Glutamatergic neuron (in vitro differentiated cells): ENCODE measurements at regions not wholly inside any gene's neighbourhood (a gene's known extent, or its start where the extent isn't known, plus 50 kb on each side); places are given as distances from the start of the nearest gene placed in this dataset.

Experiments
- DNase-seq: peaks from one replicate; pipeline ENCODE4 v3.0.0; 2022
- H3K27ac Mint-ChIP-seq: one replicate; pipeline ENCODE4 v1.8.0; 2020; ENCODE audit warnings: mild to moderate bottlenecking, mixed read lengths, inconsistent platforms; ENCODE audit not compliant: unreplicated experiment
- H3K27me3 Mint-ChIP-seq: one replicate; pipeline ENCODE4 v1.8.0; 2020; ENCODE audit warnings: mild to moderate bottlenecking, moderate library complexity, mixed read lengths, inconsistent platforms; ENCODE audit not compliant: unreplicated experiment
- H3K36me3 Mint-ChIP-seq: one replicate; pipeline ENCODE4 v1.8.0; 2020; ENCODE audit warnings: mild to moderate bottlenecking, mixed read lengths, inconsistent platforms; ENCODE audit not compliant: unreplicated experiment
- H3K4me1 Mint-ChIP-seq: one replicate; pipeline ENCODE4 v1.8.0; 2020; ENCODE audit warnings: mild to moderate bottlenecking, low read depth, mixed read lengths, inconsistent platforms; ENCODE audit not compliant: unreplicated experiment
- H3K4me3 Mint-ChIP-seq: one replicate; pipeline ENCODE4 v1.8.0; 2020; ENCODE audit warnings: mild to moderate bottlenecking, mixed read lengths, inconsistent platforms; ENCODE audit not compliant: unreplicated experiment
- H3K9me3 Mint-ChIP-seq: one replicate; pipeline ENCODE4 v1.8.0; 2020; ENCODE audit warnings: mild to moderate bottlenecking, moderate library complexity, mixed read lengths, inconsistent platforms; ENCODE audit not compliant: unreplicated experiment
- CTCF ChIP-seq: fragments of 200-600 bp; sonication (generic); IDR thresholded peaks from one replicate; pipeline ENCODE4 v1.5.0; 2021; ENCODE audit not compliant: partially characterized antibody, unreplicated experiment

GRCh38 chr10:104516986-104517385 is 124.1 kb upstream of the SORCS3 start:
- Mint-ChIP-seq H3K27me3 (no peaks in the 10 kb centered on the region), H3K9me3 (peaks cover 2% of the 10 kb centered on the region), H3K36me3 (no peaks in the 10 kb centered on the region), H3K4me3 (no peak overlapping the region), H3K4me1 (no peaks in the 10 kb centered on the region), H3K27ac (no peak overlapping the region)
- DNase-seq, result no peak
- TF ChIP-seq CTCF, result no peak

GRCh38 chr10:104517946-104518345 is 123.1 kb upstream of the SORCS3 start:
- no peaks in the 10 kb centered on the region for H3K36me3 Mint-ChIP-seq
- no peak overlapping the region for H3K27ac Mint-ChIP-seq
- H3K4me3 Mint-ChIP-seq, result no peak overlapping the region
- no peak for TF ChIP-seq CTCF
- no peak for DNase-seq
- peaks cover 2% of the 10 kb centered on the region for H3K9me3 Mint-ChIP-seq
- H3K27me3 Mint-ChIP-seq, result no peaks in the 10 kb centered on the region
- H3K4me1 Mint-ChIP-seq, result no peaks in the 10 kb centered on the region

DNA sequence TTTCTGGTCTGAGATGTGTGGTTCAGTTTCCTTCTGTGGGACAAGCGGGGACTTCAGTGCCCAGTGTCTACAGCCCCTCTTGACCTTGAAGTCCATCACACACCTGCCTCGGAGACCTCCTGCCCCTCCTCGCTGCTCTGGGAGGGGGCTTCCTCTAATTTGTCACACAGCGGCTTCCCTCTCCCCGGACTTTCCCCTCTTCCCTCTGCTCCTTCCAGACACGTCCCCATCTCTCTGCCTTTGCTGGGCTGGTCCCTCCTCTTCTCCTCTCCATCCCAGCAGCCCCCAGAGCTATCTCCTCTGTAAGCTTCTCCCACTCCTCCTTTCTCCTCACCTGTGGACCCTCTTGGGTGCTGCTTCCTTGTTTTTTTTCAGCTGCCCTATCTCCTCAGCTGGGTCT is 122.2 kb upstream of the SORCS3 start:
- Mint-ChIP-seq H3K4me1 (no peaks in the 10 kb centered on the region), H3K27me3 (no peaks in the 10 kb centered on the region), H3K4me3 (no peak overlapping the region), H3K9me3 (peaks cover 2% of the 10 kb centered on the region), H3K36me3 (no peaks in the 10 kb centered on the region), H3K27ac (no peak overlapping the region)
- no peak for TF ChIP-seq CTCF
- no peak for DNase-seq

- DNase-seq, result no peak
- H3K9me3 Mint-ChIP-seq, result peaks cover 2% of the 10 kb centered on the region
- H3K4me3 Mint-ChIP-seq, result no peak overlapping the region
- H3K4me1 Mint-ChIP-seq, result no peaks in the 10 kb centered on the region
- no peaks in the 10 kb centered on the region for H3K27me3 Mint-ChIP-seq
- H3K27ac Mint-ChIP-seq, result no peak overlapping the region
- H3K36me3 Mint-ChIP-seq, result no peaks in the 10 kb centered on the region
- TF ChIP-seq CTCF, result no peak
Measured at GRCh38 chr10:104520653-104521052, 120.4 kb upstream of the SORCS3 start.

- H3K27me3 Mint-ChIP-seq, result peaks cover 2% of the 10 kb centered on the region
- no peak overlapping the region for H3K4me3 Mint-ChIP-seq
- no peaks in the 10 kb centered on the region for H3K4me1 Mint-ChIP-seq
- no peak for TF ChIP-seq CTCF
- DNase-seq, result no peak
- H3K9me3 Mint-ChIP-seq, result peaks cover 2% of the 10 kb centered on the region
- no peaks in the 10 kb centered on the region for H3K36me3 Mint-ChIP-seq
- no peak overlapping the region for H3K27ac Mint-ChIP-seq
Measured at GRCh38 chr10:104521901-104522694, 119.0 kb upstream of the SORCS3 start.
